GM12891 (cell line): ENCODE measurements at regions not wholly inside any gene's neighbourhood (a gene's known extent, or its start where the extent isn't known, plus 50 kb on each side); places are given as distances from the start of the nearest gene placed in this dataset.
"Not testable (repeated sequence)": the region's sequence is repeated elsewhere in the genome, so short reads cannot be mapped to it uniquely, and the experiment has no call there.

Source experiments
- PAX5 ChIP-seq: IDR thresholded peaks from 2 replicates; pipeline ENCODE4 v1.6.1; 2011; ENCODE audit warnings: low read length, moderate library complexity, mild to moderate bottlenecking; ENCODE audit not compliant: insufficient read depth, severe bottlenecking
- POLR2A ChIP-seq: IDR thresholded peaks from 2 replicates; pipeline ENCODE4 v1.6.1; 2011; ENCODE audit warnings: low read depth, low read length, control low read depth
- POLR2AphosphoS5 ChIP-seq: IDR thresholded peaks from 2 replicates; pipeline ENCODE4 v1.6.1; 2011; ENCODE audit warnings: low read depth, low read length, control low read depth
- POU2F2 ChIP-seq: IDR thresholded peaks from 2 replicates; pipeline ENCODE4 v1.6.1; 2011; ENCODE audit warnings: low read depth, mild to moderate bottlenecking, control low read depth, low read length, moderate library complexity
- SPI1 ChIP-seq: IDR thresholded peaks from 2 replicates; pipeline ENCODE4 v1.6.1; 2011; ENCODE audit warnings: low read depth, low read length, control low read depth
- TAF1 ChIP-seq: IDR thresholded peaks from 2 replicates; pipeline ENCODE4 v1.6.1; 2011; ENCODE audit warnings: low read depth, low read length, control low read depth

GRCh38 chr2:89221474-89221873 lies 530.0 kb downstream of the RPIA start:
- TF ChIP-seq POLR2A, TAF1, POLR2AphosphoS5, SPI1, POU2F2, PAX5: not testable (repeated sequence)
